ENCODE measurements at regions not wholly inside any gene's neighbourhood (a gene's known extent, or its start where the extent isn't known, plus 50 kb on each side); places are given as distances from the start of the nearest gene placed in this dataset.

GRCh38 chr3:78116874-78117273, 1077.0 kb downstream of the ROBO2 start:
- peaks cover 0 to 13% (median 6%) of the 10 kb centered on the region in 5 donors for H3K4me1 ChIP-seq (ENCODE audit: control insufficient read depth in 5 of 5, insufficient read depth in 5 of 5, low read length in 5 of 5)
- peaks cover 0 to 4% (median 0%) of the 10 kb centered on the region in 5 donors for H3K9me3 ChIP-seq (ENCODE audit: control insufficient read depth in 5 of 5, low read length in 5 of 5)
- no peak overlapping the region for H3K27ac ChIP-seq (ENCODE audit: low read depth, low read length)
- no peak overlapping the region for H3K4me3 ChIP-seq (ENCODE audit: low read depth in 1 of 5, low read length in 5 of 5)
- no peak overlapping the region for H3K9ac ChIP-seq (ENCODE audit: low read length in 5 of 5)
- H3K36me3 ChIP-seq (ENCODE audit: control insufficient read depth in 5 of 5, insufficient read depth in 5 of 5, low read length in 5 of 5), result no peaks in the 10 kb centered on the region
- no peaks in the 10 kb centered on the region for H3K27me3 ChIP-seq (ENCODE audit: control insufficient read depth in 5 of 5, insufficient read depth in 4 of 5, low read length in 5 of 5)

- Histone ChIP-seq H3K4me3 (ENCODE audit: low read depth in 1 of 5, low read length in 5 of 5) (no peak overlapping the region), H3K9ac (ENCODE audit: low read length in 5 of 5) (no peak overlapping the region), H3K9me3 (ENCODE audit: control insufficient read depth in 5 of 5, low read length in 5 of 5) (peaks cover 0 to 4% (median 0%) of the 10 kb centered on the region in 5 donors), H3K36me3 (ENCODE audit: control insufficient read depth in 5 of 5, insufficient read depth in 5 of 5, low read length in 5 of 5) (no peaks in the 10 kb centered on the region), H3K4me1 (ENCODE audit: control insufficient read depth in 5 of 5, insufficient read depth in 5 of 5, low read length in 5 of 5) (no peaks in the 10 kb centered on the region), H3K27me3 (ENCODE audit: control insufficient read depth in 5 of 5, insufficient read depth in 4 of 5, low read length in 5 of 5) (no peaks in the 10 kb centered on the region), H3K27ac (ENCODE audit: low read depth, low read length) (no peak overlapping the region)
Measured at GRCh38 chr3:78123058-78123457, 1083.2 kb downstream of the ROBO2 start.

- no peaks in the 10 kb centered on the region for H3K4me1 ChIP-seq (ENCODE audit: control insufficient read depth in 5 of 5, insufficient read depth in 5 of 5, low read length in 5 of 5)
Measured at GRCh38 chr3:78129707-78130106, 1089.8 kb downstream of the ROBO2 start.

GRCh38 chr3:78130741-78131290, 1090.9 kb downstream of the ROBO2 start:
- no peak overlapping the region for H3K9ac ChIP-seq (ENCODE audit: low read length in 5 of 5)
- no peak overlapping the region for H3K27ac ChIP-seq (ENCODE audit: low read depth, low read length)
- no peaks in the 10 kb centered on the region for H3K27me3 ChIP-seq (ENCODE audit: control insufficient read depth in 5 of 5, insufficient read depth in 4 of 5, low read length in 5 of 5)
- no peaks in the 10 kb centered on the region for H3K4me1 ChIP-seq (ENCODE audit: control insufficient read depth in 5 of 5, insufficient read depth in 5 of 5, low read length in 5 of 5)
- H3K4me3 ChIP-seq (ENCODE audit: low read depth in 1 of 5, low read length in 5 of 5), result no peak overlapping the region
- no peaks in the 10 kb centered on the region for H3K9me3 ChIP-seq (ENCODE audit: control insufficient read depth in 5 of 5, low read length in 5 of 5)
- no peaks in the 10 kb centered on the region for H3K36me3 ChIP-seq (ENCODE audit: control insufficient read depth in 5 of 5, insufficient read depth in 5 of 5, low read length in 5 of 5)

More at GRCh38 chr3:78129707-78130106, 1089.8 kb downstream of the ROBO2 start:
- H3K27ac ChIP-seq (ENCODE audit: low read depth, low read length), result no peak overlapping the region
- no peak overlapping the region for H3K9ac ChIP-seq (ENCODE audit: low read length in 5 of 5)
- H3K27me3 ChIP-seq (ENCODE audit: control insufficient read depth in 5 of 5, insufficient read depth in 4 of 5, low read length in 5 of 5), result no peaks in the 10 kb centered on the region
- no peaks in the 10 kb centered on the region for H3K9me3 ChIP-seq (ENCODE audit: control insufficient read depth in 5 of 5, low read length in 5 of 5)
- H3K36me3 ChIP-seq (ENCODE audit: control insufficient read depth in 5 of 5, insufficient read depth in 5 of 5, low read length in 5 of 5), result no peaks in the 10 kb centered on the region
- H3K4me3 ChIP-seq (ENCODE audit: low read depth in 1 of 5, low read length in 5 of 5), result no peak overlapping the region

- Histone ChIP-seq H3K36me3 (ENCODE audit: control insufficient read depth in 5 of 5, insufficient read depth in 5 of 5, low read length in 5 of 5) (no peaks in the 10 kb centered on the region), H3K9me3 (ENCODE audit: control insufficient read depth in 5 of 5, low read length in 5 of 5) (peaks cover 0 to 2% (median 0%) of the 10 kb centered on the region in 5 donors), H3K27me3 (ENCODE audit: control insufficient read depth in 5 of 5, insufficient read depth in 4 of 5, low read length in 5 of 5) (no peaks in the 10 kb centered on the region), H3K4me3 (ENCODE audit: low read depth in 1 of 5, low read length in 5 of 5) (no peak overlapping the region), H3K4me1 (ENCODE audit: control insufficient read depth in 5 of 5, insufficient read depth in 5 of 5, low read length in 5 of 5) (no peaks in the 10 kb centered on the region), H3K27ac (ENCODE audit: low read depth, low read length) (no peak overlapping the region), H3K9ac (ENCODE audit: low read length in 5 of 5) (no peak overlapping the region)
Measured at GRCh38 chr3:78134496-78134895, 1094.6 kb downstream of the ROBO2 start.

- H3K36me3 ChIP-seq (ENCODE audit: control insufficient read depth in 5 of 5, insufficient read depth in 5 of 5, low read length in 5 of 5), result no peaks in the 10 kb centered on the region
- peaks cover 0 to 2% (median 0%) of the 10 kb centered on the region in 5 donors for H3K9me3 ChIP-seq (ENCODE audit: control insufficient read depth in 5 of 5, low read length in 5 of 5)
- H3K27me3 ChIP-seq (ENCODE audit: control insufficient read depth in 5 of 5, insufficient read depth in 4 of 5, low read length in 5 of 5), result no peaks in the 10 kb centered on the region
- H3K4me3 ChIP-seq (ENCODE audit: low read depth in 1 of 5, low read length in 5 of 5), result no peak overlapping the region
- H3K4me1 ChIP-seq (ENCODE audit: control insufficient read depth in 5 of 5, insufficient read depth in 5 of 5, low read length in 5 of 5), result no peaks in the 10 kb centered on the region
- H3K9ac ChIP-seq (ENCODE audit: low read length in 5 of 5), result no peak overlapping the region
- H3K27ac ChIP-seq (ENCODE audit: low read depth, low read length), result no peak overlapping the region
Measured at GRCh38 chr3:78139166-78139565, 1099.3 kb downstream of the ROBO2 start.

GRCh38 chr3:78140274-78140673, 1100.4 kb downstream of the ROBO2 start:
- Histone ChIP-seq H3K36me3 (ENCODE audit: control insufficient read depth in 5 of 5, insufficient read depth in 5 of 5, low read length in 5 of 5) (no peaks in the 10 kb centered on the region), H3K4me1 (ENCODE audit: control insufficient read depth in 5 of 5, insufficient read depth in 5 of 5, low read length in 5 of 5) (no peaks in the 10 kb centered on the region), H3K27ac (ENCODE audit: low read depth, low read length) (no peak overlapping the region), H3K9me3 (ENCODE audit: control insufficient read depth in 5 of 5, low read length in 5 of 5) (peaks cover 0 to 2% (median 0%) of the 10 kb centered on the region in 5 donors), H3K4me3 (ENCODE audit: low read depth in 1 of 5, low read length in 5 of 5) (no peak overlapping the region), H3K27me3 (ENCODE audit: control insufficient read depth in 5 of 5, insufficient read depth in 4 of 5, low read length in 5 of 5) (no peaks in the 10 kb centered on the region), H3K9ac (ENCODE audit: low read length in 5 of 5) (no peak overlapping the region)

- peaks cover 0 to 2% (median 0%) of the 10 kb centered on the region in 5 donors for H3K9me3 ChIP-seq (ENCODE audit: control insufficient read depth in 5 of 5, low read length in 5 of 5)
- no peaks in the 10 kb centered on the region for H3K27me3 ChIP-seq (ENCODE audit: control insufficient read depth in 5 of 5, insufficient read depth in 4 of 5, low read length in 5 of 5)
- H3K4me3 ChIP-seq (ENCODE audit: low read depth in 1 of 5, low read length in 5 of 5), result no peak overlapping the region
- H3K9ac ChIP-seq (ENCODE audit: low read length in 5 of 5), result no peak overlapping the region
- H3K4me1 ChIP-seq (ENCODE audit: control insufficient read depth in 5 of 5, insufficient read depth in 5 of 5, low read length in 5 of 5), result no peaks in the 10 kb centered on the region
- H3K36me3 ChIP-seq (ENCODE audit: control insufficient read depth in 5 of 5, insufficient read depth in 5 of 5, low read length in 5 of 5), result no peaks in the 10 kb centered on the region
- no peak overlapping the region for H3K27ac ChIP-seq (ENCODE audit: low read depth, low read length)
Measured at GRCh38 chr3:78140866-78141265, 1101.0 kb downstream of the ROBO2 start.

- Histone ChIP-seq H3K4me1 (ENCODE audit: control insufficient read depth in 5 of 5, insufficient read depth in 5 of 5, low read length in 5 of 5) (no peaks in the 10 kb centered on the region), H3K4me3 (ENCODE audit: low read depth in 1 of 5, low read length in 5 of 5) (no peak overlapping the region), H3K36me3 (ENCODE audit: control insufficient read depth in 5 of 5, insufficient read depth in 5 of 5, low read length in 5 of 5) (no peaks in the 10 kb centered on the region), H3K9ac (ENCODE audit: low read length in 5 of 5) (no peak overlapping the region), H3K27me3 (ENCODE audit: control insufficient read depth in 5 of 5, insufficient read depth in 4 of 5, low read length in 5 of 5) (no peaks in the 10 kb centered on the region), H3K9me3 (ENCODE audit: control insufficient read depth in 5 of 5, low read length in 5 of 5) (peaks cover 0 to 2% (median 0%) of the 10 kb centered on the region in 5 donors), H3K27ac (ENCODE audit: low read depth, low read length) (no peak overlapping the region)
Measured at GRCh38 chr3:78141269-78141668, 1101.4 kb downstream of the ROBO2 start.

GRCh38 chr3:78143000-78143399, 1103.1 kb downstream of the ROBO2 start:
- Histone ChIP-seq H3K36me3 (ENCODE audit: control insufficient read depth in 5 of 5, insufficient read depth in 5 of 5, low read length in 5 of 5) (no peaks in the 10 kb centered on the region), H3K27ac (ENCODE audit: low read depth, low read length) (no peak overlapping the region), H3K9ac (ENCODE audit: low read length in 5 of 5) (no peak overlapping the region)

More at GRCh38 chr3:78143000-78143399, 1103.1 kb downstream of the ROBO2 start:
- H3K27me3 ChIP-seq (ENCODE audit: control insufficient read depth in 5 of 5, insufficient read depth in 4 of 5, low read length in 5 of 5), result no peaks in the 10 kb centered on the region
- H3K4me1 ChIP-seq (ENCODE audit: control insufficient read depth in 5 of 5, insufficient read depth in 5 of 5, low read length in 5 of 5), result no peaks in the 10 kb centered on the region
- H3K9me3 ChIP-seq (ENCODE audit: control insufficient read depth in 5 of 5, low read length in 5 of 5), result no peaks in the 10 kb centered on the region
- H3K4me3 ChIP-seq (ENCODE audit: low read depth in 1 of 5, low read length in 5 of 5), result no peak overlapping the region

Data from subcutaneous abdominal adipose tissue (tissue), 5 donors.